IMR-90 (cell line): ENCODE measurements at regions not wholly inside any gene's neighbourhood (a gene's known extent, or its start where the extent isn't known, plus 50 kb on each side); places are given as distances from the start of the nearest gene placed in this dataset.

Experiments
- ATAC-seq: fragments of 200-7000 bp; cut with Tn5 transposase; 2 replicates; pipeline ENCODE4 v1.9.1; 2020; ENCODE audit warnings: low read depth, mild to moderate bottlenecking, moderate library complexity
- BruUV-seq: library from RNA; stranded (reverse); fragments of 400-500 nt; replicated peaks from 2 replicates; lab custom pipeline; 2021; lab: Mats Ljungman, UMichigan
- CTCF ChIA-PET: fragments of 300-600 bp; formaldehyde crosslinking; extraction: SDS; loops from one replicate; lab custom pipeline; 2021; ENCODE audit warnings: antibody characterized with exemption; lab: Yijun Ruan, JAX
- POLR2A ChIA-PET: fragments of 300-600 bp; sonication (Branson Sonifier 250); formaldehyde crosslinking; loops from one replicate; lab custom pipeline; 2022; ENCODE audit warnings: antibody characterized with exemption; ENCODE audit not compliant: unreplicated experiment; lab: Charles Lee
- DNase-seq: peaks from one replicate; pipeline ENCODE4 v3.0.0; 2013
- H2AFZ ChIP-seq: replicated peaks from 2 replicates; pipeline ENCODE3; 2013; ENCODE audit warnings: low read length, mild to moderate bottlenecking; ENCODE audit not compliant: poor library complexity
- H2AK5ac ChIP-seq: 2 replicates; pipeline ENCODE4 v1.6.1; 2013; ENCODE audit warnings: low read depth, low read length, inconsistent platforms
- H2AK9ac ChIP-seq: replicated peaks from 2 replicates; pipeline ENCODE3; 2013; ENCODE audit warnings: mild to moderate bottlenecking, low read depth, low read length, moderate library complexity; ENCODE audit not compliant: poor library complexity
- H2BK120ac ChIP-seq: 2 replicates; pipeline ENCODE4 v1.6.1; 2013; ENCODE audit warnings: low read depth, low read length, inconsistent platforms
- H2BK15ac ChIP-seq: 3 replicates; pipeline ENCODE4 v1.6.1; 2013; ENCODE audit warnings: low read depth, low read length, inconsistent platforms
- H2BK20ac ChIP-seq: 2 replicates; pipeline ENCODE4 v1.6.1; 2013; ENCODE audit warnings: low read depth, mild to moderate bottlenecking, inconsistent platforms, low read length, moderate library complexity
- H2BK5ac ChIP-seq: 2 replicates; pipeline ENCODE4 v1.6.1; 2013; ENCODE audit warnings: mild to moderate bottlenecking, low read depth, low read length, inconsistent platforms; ENCODE audit not compliant: poor library complexity, severe bottlenecking
- H3K14ac ChIP-seq: replicated peaks from 2 replicates; pipeline ENCODE4 v1.6.1; 2013; ENCODE audit warnings: low read depth, low read length, inconsistent platforms
- H3K18ac ChIP-seq: 2 replicates; pipeline ENCODE4 v1.6.1; 2013; ENCODE audit warnings: low read depth, low read length, control low read depth
- H3K23ac ChIP-seq: 2 replicates; pipeline ENCODE4 v1.6.1; 2013; ENCODE audit warnings: low read depth, low read length, inconsistent platforms
- H3K27ac ChIP-seq: 2 replicates; pipeline ENCODE4 v1.5.1; 2013; ENCODE audit warnings: mild to moderate bottlenecking, control low read depth, low read length; ENCODE audit not compliant: insufficient read depth
- H3K27me3 ChIP-seq: 2 replicates; pipeline ENCODE4 v1.6.1; 2013; ENCODE audit warnings: low read length; ENCODE audit not compliant: control insufficient read depth, insufficient read depth
- H3K36me3 ChIP-seq: 2 replicates; pipeline ENCODE4 v1.6.1; 2013; ENCODE audit warnings: low read length, mixed read lengths; ENCODE audit not compliant: control insufficient read depth, insufficient read depth
- H3K4ac ChIP-seq: 2 replicates; pipeline ENCODE4 v1.6.1; 2013; ENCODE audit warnings: low read depth, low read length, inconsistent platforms
- H3K4me1 ChIP-seq: 2 replicates; pipeline ENCODE4 v1.6.1; 2013; ENCODE audit warnings: low read length, mixed read lengths; ENCODE audit not compliant: control insufficient read depth, insufficient read depth
- H3K4me2 ChIP-seq: 2 replicates; pipeline ENCODE4 v1.6.1; 2013; ENCODE audit warnings: low read depth, mild to moderate bottlenecking, control low read depth, low read length, moderate library complexity
- H3K4me3 ChIP-seq: 2 replicates; pipeline ENCODE4 v1.5.1; 2013; ENCODE audit warnings: low read depth, mild to moderate bottlenecking, control low read depth, low read length, moderate library complexity; ENCODE audit not compliant: insufficient read depth
- H3K56ac ChIP-seq: 2 replicates; pipeline ENCODE4 v1.6.1; 2013; ENCODE audit warnings: low read length, inconsistent platforms; ENCODE audit not compliant: insufficient read depth; ENCODE audit errors: extremely low read depth
- H3K79me1 ChIP-seq, 2 experiments: 2 replicates each; pipeline ENCODE4 v1.6.1; 2013; ENCODE audit warnings: low read length in 2 of 2, inconsistent platforms in 1 of 2, low read depth in 1 of 2
- H3K9ac ChIP-seq: 2 replicates; pipeline ENCODE4 v1.6.1; 2013; ENCODE audit warnings: low read depth, low read length, control low read depth
- H3K9me1 ChIP-seq: 2 replicates; pipeline ENCODE4 v1.6.1; 2013; ENCODE audit warnings: low read length, inconsistent platforms; ENCODE audit not compliant: insufficient read depth
- H3K9me3 ChIP-seq: 2 replicates; pipeline ENCODE4 v1.6.1; 2013; ENCODE audit warnings: low read length; ENCODE audit not compliant: control insufficient read depth, insufficient read depth
- H4K20me1 ChIP-seq: 2 replicates; pipeline ENCODE4 v1.6.1; 2013; ENCODE audit warnings: low read length, inconsistent platforms; ENCODE audit not compliant: insufficient read depth
- H4K5ac ChIP-seq: 2 replicates; pipeline ENCODE4 v1.6.1; 2013; ENCODE audit warnings: mild to moderate bottlenecking, low read depth, low read length, control low read depth
- H4K8ac ChIP-seq, 2 experiments: 2 replicates each; pipeline ENCODE4 v1.6.1; 2013; ENCODE audit warnings: low read depth in 2 of 2, low read length in 2 of 2, control low read depth in 1 of 2, inconsistent platforms in 1 of 2
- H4K91ac ChIP-seq: 2 replicates; pipeline ENCODE4 v1.6.1; 2013; ENCODE audit warnings: low read depth, low read length, inconsistent platforms; ENCODE audit not compliant: insufficient read depth
- BHLHE40 ChIP-seq: fragments of 150-350 bp; IDR thresholded peaks from 2 replicates; pipeline ENCODE4 v1.6.1; 2016; ENCODE audit warnings: mild to moderate bottlenecking, low read depth, low read length
- MAFK ChIP-seq: IDR thresholded peaks from 2 replicates; pipeline ENCODE4 v1.6.1; 2012; ENCODE audit warnings: low read depth, low read length, improper control_type of control experiment
- MAZ ChIP-seq: IDR thresholded peaks from 2 replicates; pipeline ENCODE4 v1.6.1; 2012; ENCODE audit warnings: low read depth, mild to moderate bottlenecking, low read length, improper control_type of control experiment, moderate library complexity, borderline replicate concordance
- NFE2L2 ChIP-seq: fragments of 150-350 bp; IDR thresholded peaks from 2 replicates; pipeline ENCODE4 v1.6.1; 2016; ENCODE audit warnings: low read depth, mild to moderate bottlenecking, low read length
- POLR2A ChIP-seq: IDR thresholded peaks from 2 replicates; pipeline ENCODE4 v1.6.1; 2012; ENCODE audit warnings: mild to moderate bottlenecking, low read depth, low read length
- RAD21 ChIP-seq: IDR thresholded peaks from 2 replicates; pipeline ENCODE4 v1.6.1; 2012; ENCODE audit warnings: low read length, improper control_type of control experiment
- RCOR1 ChIP-seq: IDR thresholded peaks from 2 replicates; pipeline ENCODE4 v1.6.1; 2012; ENCODE audit warnings: mild to moderate bottlenecking, low read length, improper control_type of control experiment; ENCODE audit not compliant: insufficient replicate concordance
- RFX5 ChIP-seq: IDR thresholded peaks from 2 replicates; pipeline ENCODE4 v1.8.0; 2012; ENCODE audit warnings: low read depth, mild to moderate bottlenecking, low read length, moderate library complexity
- SMC3 ChIP-seq: fragments of 150-350 bp; IDR thresholded peaks from 2 replicates; pipeline ENCODE4 v1.6.1; 2016; ENCODE audit warnings: low read depth, mild to moderate bottlenecking, antibody characterized with exemption, low read length, moderate library complexity
- WGBS, 2 experiments: methylation state at CpG; one replicate each; pipeline versions ENCODE4 v1.1.5 to v1.1.7; 2013; ENCODE audit warnings: missing lambda C conversion rate in 2 of 2; ENCODE audit not compliant: insufficient read length in 1 of 2; ENCODE audit errors: extremely low coverage in 2 of 2; 5-methylcytosine and 5-hydroxymethylcytosine counted together
- dilution Hi-C: fragments of 300-500 bp; cut with HindIII; formaldehyde crosslinking; loops from one replicate; pipeline ENCODE4 v1.14.3; 2018; ENCODE audit warnings: low sequenced_read_pairs; ENCODE audit not compliant: unreplicated experiment
- in situ Hi-C: fragments of 300-500 bp; cut with MboI; formaldehyde crosslinking; loops from 3 replicates; pipeline ENCODE4 v1.14.3; 2019; ENCODE audit warnings: low sequenced_read_pairs, inconsistent platforms, mixed read lengths
- intact Hi-C: fragments of 100-400 bp; cut with micrococcal nuclease; formaldehyde crosslinking; loops from 2 replicates; pipeline ENCODE4 v1.10.0; 2022
- TF ChIP-seq, protein P1 (sequence below): fragments of 150-350 bp; IDR thresholded peaks from 2 replicates; pipeline ENCODE4 v1.6.1; 2017; ENCODE audit warnings: mild to moderate bottlenecking, antibody characterized with exemption, low read length, low read depth

DNA sequence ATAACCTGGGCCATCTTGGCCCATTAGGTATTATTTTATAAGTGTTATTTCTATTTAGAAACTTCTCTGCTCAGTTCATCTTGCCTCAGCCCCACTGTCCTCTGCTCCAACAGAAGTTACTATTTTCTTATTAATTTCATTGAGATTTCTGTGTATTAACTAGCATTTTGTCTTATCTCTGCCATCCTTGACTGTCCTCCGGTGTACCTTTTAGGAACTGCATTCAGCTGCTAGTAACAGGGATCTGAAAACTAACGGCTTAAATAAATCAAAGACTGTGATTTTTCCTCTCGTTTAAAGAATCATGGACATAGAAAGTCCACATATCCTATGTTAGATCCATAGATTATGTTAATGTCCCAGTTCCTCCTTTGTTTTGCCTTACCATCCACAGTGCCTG is 382.5 kb downstream of the MATN1 start:
- ATAC-seq (no peak), DNase-seq (no peak)
- no peak overlapping the region for H3K23ac ChIP-seq
- no peak for TF ChIP-seq RFX5
- no peak for TF ChIP-seq RAD21
- TF ChIP-seq MAFK: no peak
- no peak for TF ChIP-seq NFE2L2
- no peak for TF ChIP-seq BHLHE40
- no peak for TF ChIP-seq RCOR1
- no peak for TF ChIP-seq POLR2A
- TF ChIP-seq MAZ: no peak
- TF ChIP-seq, protein P1, sequence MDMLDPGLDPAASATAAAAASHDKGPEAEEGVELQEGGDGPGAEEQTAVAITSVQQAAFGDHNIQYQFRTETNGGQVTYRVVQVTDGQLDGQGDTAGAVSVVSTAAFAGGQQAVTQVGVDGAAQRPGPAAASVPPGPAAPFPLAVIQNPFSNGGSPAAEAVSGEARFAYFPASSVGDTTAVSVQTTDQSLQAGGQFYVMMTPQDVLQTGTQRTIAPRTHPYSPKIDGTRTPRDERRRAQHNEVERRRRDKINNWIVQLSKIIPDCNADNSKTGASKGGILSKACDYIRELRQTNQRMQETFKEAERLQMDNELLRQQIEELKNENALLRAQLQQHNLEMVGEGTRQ: no peak
- no peak for TF ChIP-seq SMC3
- H2BK15ac ChIP-seq: no peak overlapping the region
- H3K4me1 ChIP-seq: no peaks in the 10 kb centered on the region
- no peak overlapping the region for H3K9ac ChIP-seq
- H2AFZ ChIP-seq: no peak overlapping the region
- H2BK5ac ChIP-seq: no peak overlapping the region
- H3K27ac ChIP-seq: no peak overlapping the region
- in situ Hi-C loops (no loop called here), intact Hi-C loops (no loop called here), dilution Hi-C loops (no loop called here)
- H2AK5ac ChIP-seq: no peak overlapping the region
- H3K9me1 ChIP-seq: no peaks in the 10 kb centered on the region
- H2BK120ac ChIP-seq: no peak overlapping the region
- BruUV-seq: no TSS peak
- no peak overlapping the region for H2BK20ac ChIP-seq
- H2AK9ac ChIP-seq: no peak overlapping the region
- H3K9me3 ChIP-seq: 0 out of 2 replicates have a peak, but pooled peaks cover 2% of the 10 kb centered on the region
- no peaks in the 10 kb centered on the region for H3K27me3 ChIP-seq
- CTCF ChIA-PET: no interaction called here
- H3K4me2 ChIP-seq: no peak overlapping the region
- no peak overlapping the region for H4K8ac ChIP-seq
- H4K20me1 ChIP-seq: no peaks in the 10 kb centered on the region
- no peak overlapping the region for H3K14ac ChIP-seq
- no peak overlapping the region for H4K5ac ChIP-seq
- no peak overlapping the region for H3K56ac ChIP-seq
- no peak overlapping the region for H3K18ac ChIP-seq
- H3K79me1 ChIP-seq: no peaks in the 10 kb centered on the region
- no peak overlapping the region for H3K4me3 ChIP-seq
- no peak overlapping the region for H4K91ac ChIP-seq
- H3K4ac ChIP-seq: no peak overlapping the region
- no peaks in the 10 kb centered on the region for H3K36me3 ChIP-seq
- no CpG with 5 or more reads among the region's 3 CpGs for WGBS, 2 experiments
- POLR2A ChIA-PET: no interaction called here
